Trophoblast cell (in vitro differentiated cells and primary cell): ENCODE measurements at regions not wholly inside any gene's neighbourhood (a gene's known extent, or its start where the extent isn't known, plus 50 kb on each side); places are given as distances from the start of the nearest gene placed in this dataset.
A peak's percentile ranks its signal among the peaks of the same experiment; 100 is the strongest.

Experiments
- DNase-seq, 2 donors: peaks; one replicate each; pipeline ENCODE4 v3.0.0-alpha.2; 2016
- H2AFZ ChIP-seq: 2 replicates; pipeline ENCODE4 v1.6.1; 2013; ENCODE audit warnings: low read length, moderate library complexity, mild to moderate bottlenecking; ENCODE audit not compliant: insufficient read depth, poor library complexity
- H2AK5ac ChIP-seq: 2 replicates; pipeline ENCODE4 v1.6.1; 2013; ENCODE audit warnings: mild to moderate bottlenecking, low read length
- H2BK120ac ChIP-seq: 2 replicates; pipeline ENCODE4 v1.6.1; 2013; ENCODE audit warnings: low read length, mild to moderate bottlenecking, moderate library complexity; ENCODE audit not compliant: insufficient read depth, poor library complexity
- H2BK12ac ChIP-seq: 2 replicates; pipeline ENCODE4 v1.6.1; 2013; ENCODE audit warnings: mild to moderate bottlenecking, low read length, moderate library complexity
- H2BK5ac ChIP-seq: 2 replicates; pipeline ENCODE4 v1.6.1; 2013; ENCODE audit warnings: low read length, low read depth, moderate library complexity, mild to moderate bottlenecking; ENCODE audit not compliant: poor library complexity
- H3K14ac ChIP-seq: 2 replicates; pipeline ENCODE4 v1.6.1; 2013; ENCODE audit warnings: mild to moderate bottlenecking, low read length
- H3K18ac ChIP-seq: 2 replicates; pipeline ENCODE4 v1.6.1; 2013; ENCODE audit warnings: mild to moderate bottlenecking, low read length
- H3K23ac ChIP-seq: 2 replicates; pipeline ENCODE4 v1.6.1; 2013; ENCODE audit warnings: low read length
- H3K27ac ChIP-seq: 2 replicates; pipeline ENCODE4 v1.5.1; 2013; ENCODE audit warnings: low read depth, mild to moderate bottlenecking, inconsistent platforms, low read length, moderate library complexity
- H3K27me3 ChIP-seq: 2 replicates; pipeline ENCODE4 v1.6.1; 2013; ENCODE audit warnings: inconsistent platforms, mild to moderate bottlenecking, low read length, moderate library complexity; ENCODE audit not compliant: insufficient read depth
- H3K36me3 ChIP-seq, 2 experiments: 1 replicate in 1 of 2; 2 replicates in 1 of 2; pipeline ENCODE4 v1.6.1; 2013; ENCODE audit warnings: low read length in 2 of 2, mild to moderate bottlenecking in 2 of 2, moderate library complexity in 1 of 2; ENCODE audit not compliant: insufficient read depth in 2 of 2, control insufficient read depth in 1 of 2
- H3K4ac ChIP-seq: 2 replicates; pipeline ENCODE4 v1.6.1; 2013; ENCODE audit warnings: low read depth, mild to moderate bottlenecking, low read length, moderate library complexity
- H3K4me1 ChIP-seq, 2 experiments: 1 replicate in 1 of 2; 2 replicates in 1 of 2; pipeline ENCODE4 v1.6.1; 2013; ENCODE audit warnings: low read length in 2 of 2, mild to moderate bottlenecking in 2 of 2, moderate library complexity in 1 of 2; ENCODE audit not compliant: insufficient read depth in 2 of 2, control insufficient read depth in 1 of 2
- H3K4me2 ChIP-seq: 2 replicates; pipeline ENCODE4 v1.6.1; 2013; ENCODE audit warnings: inconsistent platforms, mild to moderate bottlenecking, low read length, moderate library complexity
- H3K4me3 ChIP-seq: 2 replicates; pipeline ENCODE4 v1.5.1; 2013; ENCODE audit warnings: mild to moderate bottlenecking, low read depth, low read length, inconsistent platforms
- H3K79me1 ChIP-seq: one replicate; pipeline ENCODE4 v1.6.1; 2013; ENCODE audit warnings: low read length
- H3K79me2 ChIP-seq: 2 replicates; pipeline ENCODE4 v1.6.1; 2013; ENCODE audit warnings: low read length, mild to moderate bottlenecking; ENCODE audit not compliant: control insufficient read depth, insufficient read depth, poor library complexity
- H3K9ac ChIP-seq: 2 replicates; pipeline ENCODE4 v1.6.1; 2013; ENCODE audit warnings: mild to moderate bottlenecking, low read length
- H3K9me3 ChIP-seq: 2 replicates; pipeline ENCODE4 v1.6.1; 2013; ENCODE audit warnings: low read depth, mild to moderate bottlenecking, control low read depth, inconsistent platforms, low read length; ENCODE audit not compliant: insufficient read depth
- H4K12ac ChIP-seq: 2 replicates; pipeline ENCODE4 v1.6.1; 2013; ENCODE audit warnings: low read depth, mild to moderate bottlenecking, low read length, moderate library complexity
- H4K8ac ChIP-seq: 2 replicates; pipeline ENCODE4 v1.6.1; 2013; ENCODE audit warnings: low read depth, mild to moderate bottlenecking, low read length, moderate library complexity
- H4K91ac ChIP-seq: one replicate; pipeline ENCODE4 v1.6.1; 2013; ENCODE audit warnings: low read depth, mild to moderate bottlenecking, low read length, moderate library complexity
- WGBS: extraction: QIAGEN DNeasy Blood & Tissue Kit; methylation state at CpG from one replicate; pipeline ENCODE4 v1.1.7; 2013; ENCODE audit warnings: missing lambda C conversion rate; ENCODE audit not compliant: insufficient read length, insufficient coverage; ENCODE audit errors: extremely low coverage; 5-methylcytosine and 5-hydroxymethylcytosine counted together

DNA sequence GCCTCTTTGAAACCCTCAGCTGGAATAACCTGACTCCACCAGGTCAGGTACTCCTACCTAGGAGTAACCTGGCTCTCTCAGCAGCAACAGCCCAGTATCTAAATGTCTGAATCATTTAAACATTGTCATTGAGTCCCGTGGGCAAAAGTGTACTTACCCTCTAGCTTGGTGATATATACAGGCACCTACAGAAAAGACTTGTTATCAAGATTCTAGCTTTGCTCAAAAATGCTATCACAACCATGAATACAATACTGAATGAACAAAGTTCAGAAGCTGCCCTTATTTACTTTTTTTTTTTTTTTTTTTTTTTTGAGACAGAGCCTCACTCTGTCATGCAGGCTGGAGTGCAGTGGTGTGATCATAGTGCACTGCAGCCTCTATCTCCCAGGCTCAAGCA lies 268.2 kb downstream of the ZNF608 start:
- H3K9me3 ChIP-seq: no peaks in the 10 kb centered on the region
- H3K23ac ChIP-seq: no peak overlapping the region
- H3K4me1 ChIP-seq: no peaks in the 10 kb centered on the region
- H2BK120ac ChIP-seq: no peak overlapping the region
- DNase-seq: no peak
- no peak overlapping the region for H3K4me2 ChIP-seq
- H3K14ac ChIP-seq: no peak overlapping the region
- H3K27me3 ChIP-seq: no peaks in the 10 kb centered on the region
- H4K91ac ChIP-seq: no peak overlapping the region
- no peak overlapping the region for H3K27ac ChIP-seq
- no peak overlapping the region for H3K9ac ChIP-seq
- H2BK12ac ChIP-seq: peak overlapping the region; percentile 9
- H3K18ac ChIP-seq: no peak overlapping the region
- no peak overlapping the region for H2BK5ac ChIP-seq
- no peak overlapping the region for H2AFZ ChIP-seq
- H3K36me3 ChIP-seq: no peaks in the 10 kb centered on the region
- no peak overlapping the region for H4K8ac ChIP-seq
- H3K4ac ChIP-seq: no peak overlapping the region
- no peak overlapping the region for H4K12ac ChIP-seq
- no peak overlapping the region for H3K4me3 ChIP-seq
- H2AK5ac ChIP-seq: no peak overlapping the region
- no peaks in the 10 kb centered on the region for H3K79me1 ChIP-seq
- WGBS: no CpG with 5 or more reads among the region's 1 CpG
- H3K79me2 ChIP-seq: no peaks in the 10 kb centered on the region

DNA sequence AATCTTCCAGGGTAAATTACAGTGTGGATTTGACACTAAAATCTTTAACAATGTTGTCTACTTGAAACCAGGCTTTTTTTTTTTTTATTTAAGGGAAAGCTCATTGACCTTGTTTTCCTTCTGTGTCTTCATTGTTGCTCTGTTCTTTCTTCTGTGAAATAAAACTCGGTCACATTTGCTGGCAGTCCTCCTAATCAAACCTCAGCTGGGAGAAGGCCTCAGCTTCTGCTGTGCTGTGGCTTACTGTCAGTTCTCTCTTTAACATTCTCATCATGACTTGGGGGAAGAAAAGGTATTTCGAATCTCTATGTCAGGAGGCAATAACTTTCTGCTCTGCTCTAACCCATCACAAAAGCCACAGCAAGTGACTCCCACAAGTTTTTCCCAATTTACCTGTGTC lies 268.9 kb downstream of the ZNF608 start:
- no peak overlapping the region for H2AFZ ChIP-seq
- no peaks in the 10 kb centered on the region for H3K79me2 ChIP-seq
- H3K9me3 ChIP-seq: no peaks in the 10 kb centered on the region
- no peak overlapping the region for H4K8ac ChIP-seq
- no peak overlapping the region for H3K18ac ChIP-seq
- DNase-seq: no peak
- H3K36me3 ChIP-seq: no peaks in the 10 kb centered on the region
- no peaks in the 10 kb centered on the region for H3K79me1 ChIP-seq
- no peak overlapping the region for H3K9ac ChIP-seq
- H4K12ac ChIP-seq: no peak overlapping the region
- H3K14ac ChIP-seq: no peak overlapping the region
- H2BK120ac ChIP-seq: no peak overlapping the region
- no peak overlapping the region for H2AK5ac ChIP-seq
- H3K27ac ChIP-seq: no peak overlapping the region
- no peaks in the 10 kb centered on the region for H3K4me1 ChIP-seq
- no peak overlapping the region for H3K4me3 ChIP-seq
- no peaks in the 10 kb centered on the region for H3K27me3 ChIP-seq
- no peak overlapping the region for H2BK12ac ChIP-seq
- no CpG with 5 or more reads among the region's 2 CpGs for WGBS
- H3K4me2 ChIP-seq: no peak overlapping the region
- H4K91ac ChIP-seq: no peak overlapping the region
- no peak overlapping the region for H3K23ac ChIP-seq
- H2BK5ac ChIP-seq: no peak overlapping the region
- H3K4ac ChIP-seq: no peak overlapping the region

DNA sequence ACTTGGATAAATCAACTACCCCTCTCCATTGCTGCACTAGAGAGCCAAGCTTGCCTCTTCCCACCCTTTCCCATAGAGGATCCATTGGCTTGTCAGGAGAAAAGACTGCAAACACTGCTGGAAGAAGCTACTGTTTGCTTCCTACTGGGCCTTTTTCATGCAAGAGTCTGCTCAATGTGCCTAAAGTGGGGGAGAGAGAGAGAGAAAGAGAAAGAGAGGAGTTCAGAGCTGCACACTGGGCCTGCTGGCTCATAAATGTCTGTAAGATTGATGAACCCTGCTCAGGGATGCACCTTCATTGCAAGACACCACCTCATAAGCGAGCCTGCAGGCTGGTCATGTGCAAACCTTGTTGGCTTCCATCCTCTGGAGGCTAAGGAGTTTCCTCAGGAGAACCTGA lies 269.4 kb downstream of the ZNF608 start:
- H2BK12ac ChIP-seq: peak overlapping the region; percentile 25
- H3K18ac ChIP-seq: no peak overlapping the region
- no peak overlapping the region for H3K9ac ChIP-seq
- peak overlapping the region; percentile 35 for H2BK120ac ChIP-seq
- H2BK5ac ChIP-seq: no peak overlapping the region
- H3K4me1 ChIP-seq: no peaks in the 10 kb centered on the region
- no peak overlapping the region for H3K4ac ChIP-seq
- H4K91ac ChIP-seq: no peak overlapping the region
- H3K9me3 ChIP-seq: no peaks in the 10 kb centered on the region
- H2AK5ac ChIP-seq: no peak overlapping the region
- no peaks in the 10 kb centered on the region for H3K36me3 ChIP-seq
- H3K27ac ChIP-seq: no peak overlapping the region
- H4K12ac ChIP-seq: no peak overlapping the region
- no peak overlapping the region for H3K4me3 ChIP-seq
- H3K79me2 ChIP-seq: no peaks in the 10 kb centered on the region
- no peaks in the 10 kb centered on the region for H3K79me1 ChIP-seq
- DNase-seq: no peak
- H2AFZ ChIP-seq: no peak overlapping the region
- H3K4me2 ChIP-seq: no peak overlapping the region
- no CpG with 5 or more reads among the region's 1 CpG for WGBS
- H4K8ac ChIP-seq: no peak overlapping the region
- no peak overlapping the region for H3K23ac ChIP-seq
- H3K27me3 ChIP-seq: no peaks in the 10 kb centered on the region
- no peak overlapping the region for H3K14ac ChIP-seq

DNA sequence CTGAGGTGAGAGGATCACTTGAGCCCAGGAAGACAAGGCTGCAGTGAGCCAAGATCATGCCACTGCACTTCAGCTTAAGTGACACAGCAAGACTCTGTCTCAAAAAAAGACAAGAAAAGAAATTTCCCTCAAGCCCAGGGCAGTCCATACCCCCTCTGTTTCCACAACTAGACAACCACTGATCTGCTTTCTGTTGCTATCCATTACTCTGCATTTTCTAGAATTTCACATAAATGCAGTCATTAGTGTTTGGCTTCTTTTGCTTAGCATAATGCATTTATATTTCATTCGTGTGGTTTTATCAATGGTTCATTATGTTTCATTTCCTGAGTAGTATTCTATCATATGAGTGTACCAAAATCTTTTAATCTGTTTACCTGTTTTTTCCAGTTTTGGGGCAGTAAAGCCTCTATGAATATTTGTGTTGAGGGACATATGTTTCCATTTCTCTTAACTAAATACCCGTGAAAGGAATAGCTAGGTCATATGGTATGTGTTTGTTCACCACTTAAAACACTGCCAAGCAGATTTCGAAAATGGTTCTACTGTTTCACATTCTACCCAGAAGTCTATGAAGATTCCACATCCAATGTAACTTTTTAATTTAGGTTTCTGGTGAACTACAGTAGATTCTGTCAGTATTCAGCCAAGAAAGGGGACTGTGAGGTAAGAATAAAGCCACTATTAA lies 271.8 kb downstream of the ZNF608 start:
- Histone ChIP-seq H3K23ac (no peak overlapping the region), H3K4me1 (no peaks in the 10 kb centered on the region), H3K14ac (no peak overlapping the region), H3K27ac (no peak overlapping the region), H2AFZ (no peak overlapping the region), H3K4me2 (no peak overlapping the region), H3K4ac (no peak overlapping the region), H3K36me3 (no peaks in the 10 kb centered on the region), H4K91ac (no peak overlapping the region), H4K8ac (no peak overlapping the region), H4K12ac (no peak overlapping the region), H2BK120ac (no peak overlapping the region), H3K4me3 (no peak overlapping the region), H3K27me3 (no peaks in the 10 kb centered on the region), H2BK5ac (no peak overlapping the region), H3K9ac (no peak overlapping the region), H2AK5ac (no peak overlapping the region), H3K79me2 (no peaks in the 10 kb centered on the region), H2BK12ac (no peak overlapping the region), H3K18ac (no peak overlapping the region), H3K79me1 (no peaks in the 10 kb centered on the region), H3K9me3 (no peaks in the 10 kb centered on the region)
- WGBS: no CpG with 5 or more reads among the region's 3 CpGs
- no peak for DNase-seq
